ENCODE measurements at regions not wholly inside any gene's neighbourhood (a gene's known extent, or its start where the extent isn't known, plus 50 kb on each side); places are given as distances from the start of the nearest gene placed in this dataset.

DNA sequence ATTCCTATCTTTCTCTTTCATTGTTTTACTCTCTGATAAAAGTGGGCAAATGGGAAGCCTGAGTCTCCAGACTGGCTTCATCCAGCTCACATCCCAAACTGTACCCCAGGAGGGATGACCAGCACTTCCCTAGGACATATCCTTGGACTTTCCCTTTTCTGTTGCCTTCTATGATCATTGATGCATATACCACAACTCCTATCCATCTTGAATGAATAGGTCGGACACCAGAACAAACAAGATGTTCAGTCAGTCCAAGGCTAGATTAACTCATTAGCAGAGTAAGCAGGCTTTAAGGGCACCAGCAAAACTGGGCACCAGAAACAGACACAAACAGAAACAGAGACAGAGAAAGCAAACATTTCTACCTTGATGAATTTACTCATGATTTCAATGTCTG, 159.1 kb upstream of the RGMB start:
- Histone ChIP-seq H3K27me3 (replicated peaks; ENCODE audit: control insufficient read depth, insufficient read depth, low read length) (no peaks in the 10 kb centered on the region), H3K4me3 (ENCODE audit: low read depth, low read length) (no peak overlapping the region), H3K4me1 (no peaks in the 10 kb centered on the region), H3K36me3 (ENCODE audit: control insufficient read depth, insufficient read depth, low read length) (no peaks in the 10 kb centered on the region), H3K9me3 (no peaks in the 10 kb centered on the region)
- Mint-ChIP-seq H3K4me3 (ENCODE audit: unreplicated experiment) (no peak overlapping the region), H3K4me1 (ENCODE audit: low read depth, unreplicated experiment) (no peaks in the 10 kb centered on the region), H3K9me3 (ENCODE audit: unreplicated experiment) (no peaks in the 10 kb centered on the region), H3K27ac (ENCODE audit: unreplicated experiment) (no peak overlapping the region), H3K36me3 (ENCODE audit: insufficient read depth, unreplicated experiment) (no peaks in the 10 kb centered on the region), H3K27me3 (ENCODE audit: insufficient read depth, unreplicated experiment) (peaks cover 3% of the 10 kb centered on the region)
- no peak for DNase-seq
- intact Hi-C loops (cut with micrococcal nuclease; ENCODE audit: unreplicated experiment): no loop called here
- no TSS peak for BruUV-seq (replicated peaks)
- ChIA-PET POLR2A (no interaction called here), CTCF (no interaction called here)
- TF ChIP-seq, protein P1, sequence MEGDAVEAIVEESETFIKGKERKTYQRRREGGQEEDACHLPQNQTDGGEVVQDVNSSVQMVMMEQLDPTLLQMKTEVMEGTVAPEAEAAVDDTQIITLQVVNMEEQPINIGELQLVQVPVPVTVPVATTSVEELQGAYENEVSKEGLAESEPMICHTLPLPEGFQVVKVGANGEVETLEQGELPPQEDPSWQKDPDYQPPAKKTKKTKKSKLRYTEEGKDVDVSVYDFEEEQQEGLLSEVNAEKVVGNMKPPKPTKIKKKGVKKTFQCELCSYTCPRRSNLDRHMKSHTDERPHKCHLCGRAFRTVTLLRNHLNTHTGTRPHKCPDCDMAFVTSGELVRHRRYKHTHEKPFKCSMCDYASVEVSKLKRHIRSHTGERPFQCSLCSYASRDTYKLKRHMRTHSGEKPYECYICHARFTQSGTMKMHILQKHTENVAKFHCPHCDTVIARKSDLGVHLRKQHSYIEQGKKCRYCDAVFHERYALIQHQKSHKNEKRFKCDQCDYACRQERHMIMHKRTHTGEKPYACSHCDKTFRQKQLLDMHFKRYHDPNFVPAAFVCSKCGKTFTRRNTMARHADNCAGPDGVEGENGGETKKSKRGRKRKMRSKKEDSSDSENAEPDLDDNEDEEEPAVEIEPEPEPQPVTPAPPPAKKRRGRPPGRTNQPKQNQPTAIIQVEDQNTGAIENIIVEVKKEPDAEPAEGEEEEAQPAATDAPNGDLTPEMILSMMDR (IDR thresholded peaks at IDR 0.05; ENCODE audit: insufficient read depth in 1 of 2, low read depth in 1 of 2, low read length in 1 of 2, severe bottlenecking in 1 of 2, unreplicated experiment in 1 of 2): no peak

DNA sequence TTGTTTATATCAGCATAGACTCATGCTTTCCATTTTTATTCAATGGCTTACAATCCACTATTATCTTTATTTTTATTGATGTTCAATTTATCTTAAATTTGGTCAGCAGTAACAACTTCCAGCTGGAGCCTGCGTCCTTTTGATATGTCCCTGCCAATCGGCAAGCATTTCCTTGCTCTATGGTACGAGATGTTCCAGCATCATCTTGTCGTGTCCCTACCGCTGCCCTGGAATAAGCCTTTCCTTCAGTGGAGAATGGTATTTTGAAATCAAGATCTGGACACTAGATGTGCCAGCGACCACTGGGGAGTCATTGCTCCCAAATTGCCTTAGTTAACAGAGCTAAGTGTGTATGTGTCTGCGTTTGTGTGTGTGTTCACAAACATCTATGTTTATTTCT, 151.6 kb upstream of the RGMB start:
- H3K36me3 Mint-ChIP-seq (ENCODE audit: insufficient read depth, unreplicated experiment): no peaks in the 10 kb centered on the region
- no peak for DNase-seq
- peaks cover 12% of the 10 kb centered on the region for H3K27me3 Mint-ChIP-seq (ENCODE audit: insufficient read depth, unreplicated experiment)
- POLR2A ChIA-PET: no interaction called here
- CTCF ChIA-PET: no interaction called here
- no peaks in the 10 kb centered on the region for H3K36me3 ChIP-seq (ENCODE audit: control insufficient read depth, insufficient read depth, low read length)
- no peaks in the 10 kb centered on the region for H3K4me1 Mint-ChIP-seq (ENCODE audit: low read depth, unreplicated experiment)
- no TSS peak for BruUV-seq (replicated peaks)
- no peak overlapping the region for H3K27ac Mint-ChIP-seq (ENCODE audit: unreplicated experiment)
- no peaks in the 10 kb centered on the region for H3K9me3 ChIP-seq
- H3K4me3 ChIP-seq (ENCODE audit: low read depth, low read length): no peak overlapping the region
- no peaks in the 10 kb centered on the region for H3K4me1 ChIP-seq
- no peak overlapping the region for H3K4me3 Mint-ChIP-seq (ENCODE audit: unreplicated experiment)
- TF ChIP-seq, protein P1 (IDR thresholded peaks at IDR 0.05; ENCODE audit: insufficient read depth in 1 of 2, low read depth in 1 of 2, low read length in 1 of 2, severe bottlenecking in 1 of 2, unreplicated experiment in 1 of 2): no peak
- intact Hi-C loops (cut with micrococcal nuclease; ENCODE audit: unreplicated experiment): no loop called here
- H3K9me3 Mint-ChIP-seq (ENCODE audit: unreplicated experiment): no peaks in the 10 kb centered on the region
- no peaks in the 10 kb centered on the region for H3K27me3 ChIP-seq (replicated peaks; ENCODE audit: control insufficient read depth, insufficient read depth, low read length)

DNA sequence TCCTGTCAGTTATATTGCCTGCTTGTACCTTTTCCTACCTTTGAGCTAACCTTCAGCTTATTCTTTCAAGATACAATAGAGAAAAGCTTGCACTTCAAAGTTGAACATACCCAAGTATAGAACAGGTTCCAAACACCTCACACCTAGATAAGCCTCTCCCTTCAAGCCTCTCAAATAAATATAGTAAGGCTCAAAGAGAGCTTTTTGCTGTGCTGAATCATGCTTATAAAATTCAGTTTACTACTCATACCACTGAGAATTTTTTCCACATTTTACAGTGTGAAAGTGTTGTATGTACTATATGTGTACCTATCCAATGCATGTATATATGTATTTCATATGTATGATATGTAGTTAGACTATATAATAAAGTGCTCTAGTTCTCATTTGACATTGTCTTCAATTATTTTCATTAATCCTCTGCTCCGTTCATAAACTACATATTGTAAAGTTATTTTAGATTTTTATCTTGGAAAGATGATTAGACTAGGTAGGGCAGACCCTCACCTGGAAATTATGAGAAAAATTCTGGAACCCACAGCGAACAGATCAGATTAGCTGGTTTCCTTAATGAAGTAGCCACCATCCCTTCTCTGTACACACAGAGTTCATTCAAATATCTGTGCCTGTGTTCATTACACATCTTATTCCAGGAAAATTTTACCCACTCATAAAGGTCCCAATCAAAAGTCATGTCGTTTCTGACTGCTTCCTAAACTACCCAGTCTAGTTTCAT, 149.2 kb upstream of the RGMB start:
- Histone ChIP-seq H3K4me1 (no peaks in the 10 kb centered on the region), H3K9me3 (no peaks in the 10 kb centered on the region), H3K27me3 (replicated peaks; ENCODE audit: control insufficient read depth, insufficient read depth, low read length) (no peaks in the 10 kb centered on the region), H3K4me3 (ENCODE audit: low read depth, low read length) (no peak overlapping the region), H3K36me3 (ENCODE audit: control insufficient read depth, insufficient read depth, low read length) (no peaks in the 10 kb centered on the region)
- H3K27ac Mint-ChIP-seq (ENCODE audit: unreplicated experiment): no peak overlapping the region
- ChIA-PET CTCF (no interaction called here), POLR2A (no interaction called here)
- TF ChIP-seq, protein P1 (IDR thresholded peaks at IDR 0.05; ENCODE audit: insufficient read depth in 1 of 2, low read depth in 1 of 2, low read length in 1 of 2, severe bottlenecking in 1 of 2, unreplicated experiment in 1 of 2): no peak
- peaks cover 11% of the 10 kb centered on the region for H3K27me3 Mint-ChIP-seq (ENCODE audit: insufficient read depth, unreplicated experiment)
- BruUV-seq (replicated peaks): no TSS peak
- DNase-seq: no peak
- intact Hi-C loops (cut with micrococcal nuclease; ENCODE audit: unreplicated experiment): no loop called here
- no peaks in the 10 kb centered on the region for H3K36me3 Mint-ChIP-seq (ENCODE audit: insufficient read depth, unreplicated experiment)
- no peak overlapping the region for H3K4me3 Mint-ChIP-seq (ENCODE audit: unreplicated experiment)
- no peaks in the 10 kb centered on the region for H3K4me1 Mint-ChIP-seq (ENCODE audit: low read depth, unreplicated experiment)
- H3K9me3 Mint-ChIP-seq (ENCODE audit: unreplicated experiment): peaks cover 5% of the 10 kb centered on the region
